SK-N-SH (cell line): ENCODE measurements at regions not wholly inside any gene's neighbourhood (a gene's known extent, or its start where the extent isn't known, plus 50 kb on each side); places are given as distances from the start of the nearest gene placed in this dataset.

ENCODE experiments used
- CTCF ChIA-PET: fragments of 300-600, 350-600 bp; formaldehyde crosslinking; extraction: SDS; loops from one replicate; lab custom pipeline; 2021; lab: Yijun Ruan, JAX
- POLR2A ChIA-PET: fragments of 350-600 bp; sonication (Branson Sonifier 250); formaldehyde crosslinking; extraction: SDS; loops from one replicate; lab custom pipeline; 2020; ENCODE audit warnings: antibody characterized with exemption, inconsistent platforms; lab: Yijun Ruan, JAX
- DNase-seq: peaks from one replicate; pipeline ENCODE4 v3.0.0; 2012
- H2AFZ ChIP-seq: fragments of 200-600 bp; sonication (generic); 2 replicates; pipeline ENCODE4 v1.8.1; 2016; ENCODE audit warnings: antibody characterized with exemption, mild to moderate bottlenecking, low read depth
- H3F3A ChIP-seq: fragments of 200-600 bp; sonication (generic); replicated peaks from 2 replicates; pipeline ENCODE3; 2016; ENCODE audit warnings: antibody characterized with exemption, mild to moderate bottlenecking; ENCODE audit not compliant: insufficient read depth
- H3K27ac ChIP-seq, 2 experiments: fragments of 200-500 bp in 1 of 2; fragments of 200-600 bp in 1 of 2; sonication (Bioruptor generic) in 1 of 2; sonication (generic), shearing (Covaris generic) in 1 of 2; 2 replicates each; pipeline versions ENCODE4 v1.5.1 to v1.6.1; 2014 to 2016; ENCODE audit warnings: low read depth in 2 of 2, inconsistent platforms in 1 of 2, low read length in 1 of 2, mild to moderate bottlenecking in 1 of 2, mixed read lengths in 1 of 2
- H3K27me3 ChIP-seq: fragments of 200-600 bp; sonication (generic), shearing (Covaris generic); 2 replicates; pipeline ENCODE4 v1.6.1; 2016; ENCODE audit warnings: mixed run types; ENCODE audit not compliant: insufficient read depth
- H3K36me3 ChIP-seq, 2 experiments: fragments of 200-500 bp in 1 of 2; fragments of 200-600 bp in 1 of 2; sonication (Bioruptor generic) in 1 of 2; sonication (generic) in 1 of 2; replicated peaks in 1 of 2; 2 replicates each; pipeline versions ENCODE3 to v1.5.1; 2014 to 2016; ENCODE audit warnings: low read length in 1 of 2, mild to moderate bottlenecking in 1 of 2; ENCODE audit not compliant: insufficient read depth in 2 of 2, control insufficient read depth in 1 of 2
- H3K4me1 ChIP-seq, 2 experiments: fragments of 200-500 bp in 1 of 2; fragments of 200-600 bp in 1 of 2; sonication (Bioruptor generic) in 1 of 2; sonication (generic), shearing (Covaris generic) in 1 of 2; 2 replicates each; pipeline versions ENCODE4 v1.5.1 to v1.6.1; 2014 to 2016; ENCODE audit warnings: low read depth in 1 of 2, low read length in 1 of 2, mixed run types in 1 of 2; ENCODE audit not compliant: insufficient read depth in 2 of 2, control insufficient read depth in 1 of 2
- H3K4me2 ChIP-seq: fragments of 200-600 bp; sonication (generic), shearing (Covaris generic); 2 replicates; pipeline ENCODE4 v1.6.1; 2017; ENCODE audit warnings: mixed run types
- H3K4me3 ChIP-seq, 2 experiments: fragments of 200-500 bp in 1 of 2; fragments of 200-600 bp in 1 of 2; sonication (Bioruptor generic) in 1 of 2; sonication (generic), shearing (Covaris generic) in 1 of 2; 2 replicates each; pipeline versions ENCODE4 v1.5.1 to v1.8.1; 2014 to 2016; ENCODE audit warnings: low read depth in 2 of 2, inconsistent platforms in 1 of 2, low read length in 1 of 2, mild to moderate bottlenecking in 1 of 2, mixed read lengths in 1 of 2, moderate library complexity in 1 of 2
- H3K79me2 ChIP-seq: fragments of 200-600 bp; sonication (generic); 2 replicates; pipeline ENCODE4 v1.8.1; 2017; ENCODE audit warnings: mild to moderate bottlenecking; ENCODE audit not compliant: insufficient read depth
- H3K9ac ChIP-seq: fragments of 200-600 bp; sonication (generic); 2 replicates; pipeline ENCODE4 v1.6.1; 2017; ENCODE audit warnings: mixed run types
- H3K9me2 ChIP-seq: fragments of 200-600 bp; sonication (generic); 2 replicates; pipeline ENCODE4 v1.6.1; 2017; ENCODE audit warnings: mixed run types
- H3K9me3 ChIP-seq: fragments of 200-600 bp; sonication (generic); 2 replicates; pipeline ENCODE4 v1.6.1; 2017; ENCODE audit warnings: mixed run types, mild to moderate bottlenecking, moderate library complexity
- H4K20me1 ChIP-seq: fragments of 200-600 bp; sonication (generic); 2 replicates; pipeline ENCODE4 v1.6.1; 2017; ENCODE audit warnings: mild to moderate bottlenecking, mixed run types; ENCODE audit not compliant: insufficient read depth
- ELF1 ChIP-seq: IDR thresholded peaks from 2 replicates; pipeline ENCODE4 v1.4.0; 2012
- EP300 ChIP-seq, 2 experiments: IDR thresholded peaks; 2 replicates each; pipeline versions ENCODE4 v1.4.0 to v1.6.1; 2012; ENCODE audit warnings: borderline replicate concordance in 1 of 2, low read depth in 1 of 2, low read length in 1 of 2
- FOSL2 ChIP-seq: IDR thresholded peaks from 2 replicates; pipeline ENCODE4 v1.4.0; 2012; ENCODE audit warnings: low read depth, mild to moderate bottlenecking, moderate library complexity, borderline replicate concordance
- FOXJ3 ChIP-seq: sonication (generic); formaldehyde crosslinking; IDR thresholded peaks from 2 replicates; pipeline ENCODE4 v1.5.1; 2020; ENCODE audit warnings: mild to moderate bottlenecking, missing genetic modification reagents
- GABPA ChIP-seq: IDR thresholded peaks from 2 replicates; pipeline ENCODE4 v1.4.0; 2012; ENCODE audit warnings: low read depth, mild to moderate bottlenecking
- GATA2 ChIP-seq: sonication (generic); formaldehyde crosslinking; IDR thresholded peaks from 2 replicates; pipeline ENCODE4 v1.5.0; 2020; ENCODE audit warnings: mild to moderate bottlenecking, missing genetic modification reagents
- JUND ChIP-seq: IDR thresholded peaks from 2 replicates; pipeline ENCODE4 v1.4.0; 2012
- MAX ChIP-seq: IDR thresholded peaks from 2 replicates; pipeline ENCODE4 v1.4.0; 2012; ENCODE audit warnings: low read depth
- NFIC ChIP-seq: IDR thresholded peaks from 2 replicates; pipeline ENCODE4 v1.4.0; 2012; ENCODE audit warnings: borderline replicate concordance
- PBX3 ChIP-seq: IDR thresholded peaks from 2 replicates; pipeline ENCODE4; 2012
- POLR2AphosphoS5 ChIP-seq: IDR thresholded peaks from 2 replicates; pipeline ENCODE4 v1.6.1; 2012; ENCODE audit warnings: low read depth, low read length
- RFX5 ChIP-seq: IDR thresholded peaks from 2 replicates; pipeline ENCODE4 v1.6.1; 2012; ENCODE audit warnings: mild to moderate bottlenecking, improper control_type of control experiment, low read length
- SMC3 ChIP-seq: IDR thresholded peaks from 2 replicates; pipeline ENCODE4 v1.6.1; 2012; ENCODE audit warnings: low read depth, low read length, improper control_type of control experiment
- TAF1 ChIP-seq: IDR thresholded peaks from 2 replicates; pipeline ENCODE4 v1.6.1; 2012; ENCODE audit warnings: low read depth, mild to moderate bottlenecking, low read length, moderate library complexity, borderline replicate concordance
- TEAD4 ChIP-seq: IDR thresholded peaks from 2 replicates; pipeline ENCODE4 v1.4.0; 2012; ENCODE audit warnings: mild to moderate bottlenecking, borderline replicate concordance; ENCODE audit not compliant: insufficient read depth
- USF1 ChIP-seq: IDR thresholded peaks from 2 replicates; pipeline ENCODE4 v1.4.0; 2012; ENCODE audit warnings: low read depth, borderline replicate concordance
- USF2 ChIP-seq: fragments of 150-350 bp; IDR thresholded peaks from 2 replicates; pipeline ENCODE4 v1.6.1; 2017; ENCODE audit warnings: antibody characterized with exemption, low read length, low read depth, borderline replicate concordance
- WGBS: methylation state at CpG from one replicate; pipeline ENCODE4 v1.1.6; 2017; ENCODE audit warnings: low lambda C conversion rate; 5-methylcytosine and 5-hydroxymethylcytosine counted together
- TF ChIP-seq, protein P1 (sequence below): IDR thresholded peaks from 2 replicates; pipeline ENCODE4 v1.6.1; 2012; ENCODE audit warnings: mild to moderate bottlenecking, low read depth, low read length, moderate library complexity

- TF ChIP-seq, protein P1, sequence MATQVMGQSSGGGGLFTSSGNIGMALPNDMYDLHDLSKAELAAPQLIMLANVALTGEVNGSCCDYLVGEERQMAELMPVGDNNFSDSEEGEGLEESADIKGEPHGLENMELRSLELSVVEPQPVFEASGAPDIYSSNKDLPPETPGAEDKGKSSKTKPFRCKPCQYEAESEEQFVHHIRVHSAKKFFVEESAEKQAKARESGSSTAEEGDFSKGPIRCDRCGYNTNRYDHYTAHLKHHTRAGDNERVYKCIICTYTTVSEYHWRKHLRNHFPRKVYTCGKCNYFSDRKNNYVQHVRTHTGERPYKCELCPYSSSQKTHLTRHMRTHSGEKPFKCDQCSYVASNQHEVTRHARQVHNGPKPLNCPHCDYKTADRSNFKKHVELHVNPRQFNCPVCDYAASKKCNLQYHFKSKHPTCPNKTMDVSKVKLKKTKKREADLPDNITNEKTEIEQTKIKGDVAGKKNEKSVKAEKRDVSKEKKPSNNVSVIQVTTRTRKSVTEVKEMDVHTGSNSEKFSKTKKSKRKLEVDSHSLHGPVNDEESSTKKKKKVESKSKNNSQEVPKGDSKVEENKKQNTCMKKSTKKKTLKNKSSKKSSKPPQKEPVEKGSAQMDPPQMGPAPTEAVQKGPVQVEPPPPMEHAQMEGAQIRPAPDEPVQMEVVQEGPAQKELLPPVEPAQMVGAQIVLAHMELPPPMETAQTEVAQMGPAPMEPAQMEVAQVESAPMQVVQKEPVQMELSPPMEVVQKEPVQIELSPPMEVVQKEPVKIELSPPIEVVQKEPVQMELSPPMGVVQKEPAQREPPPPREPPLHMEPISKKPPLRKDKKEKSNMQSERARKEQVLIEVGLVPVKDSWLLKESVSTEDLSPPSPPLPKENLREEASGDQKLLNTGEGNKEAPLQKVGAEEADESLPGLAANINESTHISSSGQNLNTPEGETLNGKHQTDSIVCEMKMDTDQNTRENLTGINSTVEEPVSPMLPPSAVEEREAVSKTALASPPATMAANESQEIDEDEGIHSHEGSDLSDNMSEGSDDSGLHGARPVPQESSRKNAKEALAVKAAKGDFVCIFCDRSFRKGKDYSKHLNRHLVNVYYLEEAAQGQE, result no peak
- TF ChIP-seq RFX5 (no peak), FOXJ3 (no peak), USF1 (no peak), POLR2AphosphoS5 (no peak)
These were observed 80.9 kb upstream of the IL33 start (continued) for GRCh38 chr9:6134661-6135180.

DNA sequence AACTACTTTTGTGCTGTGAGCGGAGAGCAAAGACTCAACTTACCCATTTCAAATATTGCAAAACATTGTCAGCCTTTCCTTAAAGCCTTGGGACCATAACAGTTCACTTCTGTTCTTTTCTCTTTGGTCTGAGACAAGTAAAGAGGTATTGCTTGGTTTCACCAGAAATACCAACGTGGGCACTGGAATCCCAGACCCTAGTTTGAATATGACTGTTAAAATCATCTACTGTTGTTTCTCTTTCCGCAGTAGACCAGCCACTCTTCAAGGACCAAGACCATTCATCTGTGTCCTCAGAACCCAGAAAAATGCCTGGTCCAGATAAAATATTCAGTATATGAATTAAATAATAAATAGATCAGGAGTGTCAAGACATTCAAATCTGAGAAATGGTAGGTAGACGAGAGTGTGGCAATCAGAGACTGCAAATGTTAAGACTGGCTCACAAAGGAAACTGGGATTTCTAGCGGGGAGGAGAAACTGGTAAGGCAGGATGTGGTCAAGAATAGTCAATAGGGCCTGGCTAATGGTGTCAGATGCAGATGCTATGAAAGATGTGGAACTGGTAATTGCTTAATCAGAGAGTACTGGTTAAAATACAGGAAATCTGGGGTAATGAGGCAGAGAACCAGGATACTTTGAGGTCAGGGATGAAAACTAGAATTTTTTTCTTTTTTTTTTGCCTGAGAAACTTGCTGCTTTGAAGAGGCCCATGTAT is 82.1 kb upstream of the IL33 start:
- Histone ChIP-seq H3K4me1 (no peaks in the 10 kb centered on the region), H4K20me1 (no peaks in the 10 kb centered on the region), H3K9me3 (no peaks in the 10 kb centered on the region), H3K36me3 (no peaks in the 10 kb centered on the region), H3F3A (no peaks in the 10 kb centered on the region), H3K27me3 (no peaks in the 10 kb centered on the region), H3K27ac (no peak overlapping the region), H3K9me2 (no peaks in the 10 kb centered on the region), H2AFZ (no peak overlapping the region), H3K4me2 (no peak overlapping the region), H3K79me2 (no peaks in the 10 kb centered on the region), H3K4me3 (no peak overlapping the region), H3K9ac (no peak overlapping the region)
- no peak for DNase-seq
- no peak for TF ChIP-seq TAF1
- TF ChIP-seq USF1, result no peak
- TF ChIP-seq RFX5, result no peak
- TF ChIP-seq EP300 (IDR thresholded peaks at IDR 0.05; ENCODE audit: borderline replicate concordance in 1 of 2, low read depth in 1 of 2, low read length in 1 of 2), result no peak
- TF ChIP-seq FOSL2, result no peak
- no peak for TF ChIP-seq TEAD4
- TF ChIP-seq ELF1, result no peak
- TF ChIP-seq USF2, result no peak
- TF ChIP-seq PBX3, result no peak
- TF ChIP-seq NFIC, result no peak
- no peak for TF ChIP-seq JUND
- no peak for TF ChIP-seq GABPA
- TF ChIP-seq MAX, result no peak
- TF ChIP-seq, protein P1, result no peak
- no peak for TF ChIP-seq SMC3
- no peak for TF ChIP-seq FOXJ3
- TF ChIP-seq GATA2 (CRISPR knock-in tag), result no peak
- ChIA-PET POLR2A (no interaction called here), CTCF (no interaction called here)
- 37% methylated on average over 5 of the region's 5 CpGs for WGBS
